ENCODE measurements at regions not wholly inside any gene's neighbourhood (a gene's known extent, or its start where the extent isn't known, plus 50 kb on each side); places are given as distances from the start of the nearest gene placed in this dataset.

DNA sequence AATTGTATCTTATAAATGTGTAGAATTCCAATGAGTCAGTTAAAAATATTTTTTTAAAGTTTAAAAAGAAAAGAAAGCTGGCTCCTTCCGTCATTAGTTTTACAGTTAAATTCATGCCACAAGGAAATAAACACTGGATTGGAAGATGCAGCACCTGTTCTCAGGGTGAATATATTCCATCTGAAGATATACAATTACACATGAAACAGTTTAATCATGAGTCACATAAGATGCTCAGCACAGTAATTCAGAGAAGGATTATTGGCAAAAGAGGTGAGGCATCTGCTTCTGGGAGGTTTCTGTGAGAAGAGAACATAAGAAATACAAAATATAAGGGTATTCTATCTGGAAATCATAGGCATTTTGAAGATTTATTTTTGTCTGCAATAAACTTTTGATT is 376.5 kb upstream of the SORCS1 start:
- Histone ChIP-seq H3K9me3 (ENCODE audit: control insufficient read depth, low read depth, low read length) (no peaks in the 10 kb centered on the region), H2BK5ac (ENCODE audit: insufficient read length, low read length) (no peak overlapping the region), H3K27me3 (ENCODE audit: insufficient read depth, low read length) (no peaks in the 10 kb centered on the region), H3K79me2 (ENCODE audit: insufficient read depth, low read length) (no peaks in the 10 kb centered on the region), H2AFZ (ENCODE audit: low read length) (no peak overlapping the region), H4K5ac (ENCODE audit: insufficient read length, low read depth, low read length) (no peak overlapping the region), H3K23ac (ENCODE audit: insufficient read length, low read depth, low read length) (no peak overlapping the region), H3K4me1 (ENCODE audit: insufficient read depth, low read length) (no peaks in the 10 kb centered on the region; the same call in 1 of the 2 replicates), H3K56ac (ENCODE audit: insufficient read length, low read depth, low read length) (no peak overlapping the region), H4K91ac (ENCODE audit: insufficient read length, low read depth, low read length) (no peak overlapping the region), H3K4me2 (ENCODE audit: insufficient read depth, insufficient read length, low read length) (no peak overlapping the region), H3K9ac (ENCODE audit: extremely low read depth, insufficient read length, low read length) (no peak overlapping the region), H3K4ac (ENCODE audit: low read depth, low read length) (no peak overlapping the region), H3K79me1 (ENCODE audit: insufficient read depth, low read depth, low read length, poor library complexity, severe bottlenecking) (no peaks in the 10 kb centered on the region), H2BK12ac (ENCODE audit: insufficient read length, low read depth, low read length) (no peak overlapping the region), H3K23me2 (ENCODE audit: insufficient read length, low read depth, low read length, poor library complexity, severe bottlenecking) (no peaks in the 10 kb centered on the region), H3K18ac (ENCODE audit: insufficient read length, low read depth, low read length) (no peak overlapping the region), H2AK5ac (ENCODE audit: insufficient read length, low read length) (no peak overlapping the region), H3T11ph (ENCODE audit: low read length) (no peak overlapping the region), H2BK120ac (ENCODE audit: low read depth, low read length, poor library complexity, severe bottlenecking) (no peak overlapping the region), H2BK20ac (ENCODE audit: low read depth, low read length, poor library complexity, severe bottlenecking) (no peak overlapping the region), H3K14ac (ENCODE audit: insufficient read depth, low read length) (no peak overlapping the region), H4K20me1 (ENCODE audit: control insufficient read depth, insufficient read depth, insufficient read length) (no peaks in the 10 kb centered on the region), H4K8ac (replicated peaks; ENCODE audit: insufficient read length, low read depth, low read length) (no peak overlapping the region), H3K27ac (ENCODE audit: insufficient read length, low read depth, low read length) (no peak overlapping the region), H2BK15ac (ENCODE audit: low read depth, low read length) (no peak overlapping the region)
- H3K27me3 Mint-ChIP-seq (ENCODE audit: low read depth): no peaks in the 10 kb centered on the region
- H3K4me3 Mint-ChIP-seq: no peak overlapping the region
- H3K36me3 Mint-ChIP-seq (ENCODE audit: insufficient read depth in 1 of 3, low read depth in 3 of 3): no peaks in the 10 kb centered on the region
- no peaks in the 10 kb centered on the region; a peak in 1 of 5 replicates for H3K9me3 Mint-ChIP-seq
- H3K4me1 Mint-ChIP-seq: peaks cover 18% of the 10 kb centered on the region in 2 experiments
- H3K27ac Mint-ChIP-seq: no peak overlapping the region
- TF ChIP-seq, protein P1, sequence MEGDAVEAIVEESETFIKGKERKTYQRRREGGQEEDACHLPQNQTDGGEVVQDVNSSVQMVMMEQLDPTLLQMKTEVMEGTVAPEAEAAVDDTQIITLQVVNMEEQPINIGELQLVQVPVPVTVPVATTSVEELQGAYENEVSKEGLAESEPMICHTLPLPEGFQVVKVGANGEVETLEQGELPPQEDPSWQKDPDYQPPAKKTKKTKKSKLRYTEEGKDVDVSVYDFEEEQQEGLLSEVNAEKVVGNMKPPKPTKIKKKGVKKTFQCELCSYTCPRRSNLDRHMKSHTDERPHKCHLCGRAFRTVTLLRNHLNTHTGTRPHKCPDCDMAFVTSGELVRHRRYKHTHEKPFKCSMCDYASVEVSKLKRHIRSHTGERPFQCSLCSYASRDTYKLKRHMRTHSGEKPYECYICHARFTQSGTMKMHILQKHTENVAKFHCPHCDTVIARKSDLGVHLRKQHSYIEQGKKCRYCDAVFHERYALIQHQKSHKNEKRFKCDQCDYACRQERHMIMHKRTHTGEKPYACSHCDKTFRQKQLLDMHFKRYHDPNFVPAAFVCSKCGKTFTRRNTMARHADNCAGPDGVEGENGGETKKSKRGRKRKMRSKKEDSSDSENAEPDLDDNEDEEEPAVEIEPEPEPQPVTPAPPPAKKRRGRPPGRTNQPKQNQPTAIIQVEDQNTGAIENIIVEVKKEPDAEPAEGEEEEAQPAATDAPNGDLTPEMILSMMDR (conservative IDR thresholded peaks at IDR 0.05): no peak
- DNase-seq: no peak
- no CpG with 5 or more reads among the region's 1 CpG for WGBS (ENCODE audit: extremely low coverage, insufficient read length, low lambda C conversion rate)

Measured in H9 (cell line).